ENCODE measurements at regions not wholly inside any gene's neighbourhood (a gene's known extent, or its start where the extent isn't known, plus 50 kb on each side); places are given as distances from the start of the nearest gene placed in this dataset.

- DNase-seq (ENCODE audit: extremely low spot score) = no peak
- Histone ChIP-seq H3K4me1 (no peaks in the 10 kb centered on the region), H3K9me3 (no peaks in the 10 kb centered on the region), H3K27ac (replicated peaks in 1 of 4) (no peak overlapping the region), H3K36me3 (no peaks in the 10 kb centered on the region), H3K4me3 (no peak overlapping the region), H3K27me3 (peaks cover 0 to 19% (median 0%) of the 10 kb centered on the region in 4 donors)
- TF ChIP-seq POLR2A (IDR thresholded peaks at IDR 0.05; ENCODE audit: low read depth) (no peak), EP300 (IDR thresholded peaks at IDR 0.05) (no peak), POLR2AphosphoS5 (IDR thresholded peaks at IDR 0.05) (no peak)
- TF ChIP-seq, protein P1, sequence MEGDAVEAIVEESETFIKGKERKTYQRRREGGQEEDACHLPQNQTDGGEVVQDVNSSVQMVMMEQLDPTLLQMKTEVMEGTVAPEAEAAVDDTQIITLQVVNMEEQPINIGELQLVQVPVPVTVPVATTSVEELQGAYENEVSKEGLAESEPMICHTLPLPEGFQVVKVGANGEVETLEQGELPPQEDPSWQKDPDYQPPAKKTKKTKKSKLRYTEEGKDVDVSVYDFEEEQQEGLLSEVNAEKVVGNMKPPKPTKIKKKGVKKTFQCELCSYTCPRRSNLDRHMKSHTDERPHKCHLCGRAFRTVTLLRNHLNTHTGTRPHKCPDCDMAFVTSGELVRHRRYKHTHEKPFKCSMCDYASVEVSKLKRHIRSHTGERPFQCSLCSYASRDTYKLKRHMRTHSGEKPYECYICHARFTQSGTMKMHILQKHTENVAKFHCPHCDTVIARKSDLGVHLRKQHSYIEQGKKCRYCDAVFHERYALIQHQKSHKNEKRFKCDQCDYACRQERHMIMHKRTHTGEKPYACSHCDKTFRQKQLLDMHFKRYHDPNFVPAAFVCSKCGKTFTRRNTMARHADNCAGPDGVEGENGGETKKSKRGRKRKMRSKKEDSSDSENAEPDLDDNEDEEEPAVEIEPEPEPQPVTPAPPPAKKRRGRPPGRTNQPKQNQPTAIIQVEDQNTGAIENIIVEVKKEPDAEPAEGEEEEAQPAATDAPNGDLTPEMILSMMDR (IDR thresholded peaks at IDR 0.05) = no peak
- 62% methylated on average over 10 of the region's 11 CpGs for WGBS
- intact Hi-C loops (cut with DNase I) = no loop called here
Measured at GRCh38 chr1:147837129-147837963, 65.2 kb upstream of the GJA8 start.

- no peak for DNase-seq (ENCODE audit: extremely low spot score)
- no peaks in the 10 kb centered on the region for H3K36me3 ChIP-seq
- H3K4me3 ChIP-seq = no peak overlapping the region
- TF ChIP-seq POLR2A (IDR thresholded peaks at IDR 0.05; ENCODE audit: low read depth) (no peak), EP300 (IDR thresholded peaks at IDR 0.05) (no peak), POLR2AphosphoS5 (IDR thresholded peaks at IDR 0.05) (no peak)
- TF ChIP-seq, protein P1 (IDR thresholded peaks at IDR 0.05) = no peak
- intact Hi-C loops (cut with DNase I) = no loop called here
- no peak overlapping the region for H3K27ac ChIP-seq (replicated peaks in 1 of 4)
- H3K27me3 ChIP-seq = peaks cover 0 to 18% (median 0%) of the 10 kb centered on the region in 4 donors
- no peaks in the 10 kb centered on the region for H3K4me1 ChIP-seq
- H3K9me3 ChIP-seq = no peaks in the 10 kb centered on the region
- WGBS = 77% methylated on average over 2 of the region's 2 CpGs
Measured at GRCh38 chr1:147837964-147838292, 64.7 kb upstream of the GJA8 start.

DNA sequence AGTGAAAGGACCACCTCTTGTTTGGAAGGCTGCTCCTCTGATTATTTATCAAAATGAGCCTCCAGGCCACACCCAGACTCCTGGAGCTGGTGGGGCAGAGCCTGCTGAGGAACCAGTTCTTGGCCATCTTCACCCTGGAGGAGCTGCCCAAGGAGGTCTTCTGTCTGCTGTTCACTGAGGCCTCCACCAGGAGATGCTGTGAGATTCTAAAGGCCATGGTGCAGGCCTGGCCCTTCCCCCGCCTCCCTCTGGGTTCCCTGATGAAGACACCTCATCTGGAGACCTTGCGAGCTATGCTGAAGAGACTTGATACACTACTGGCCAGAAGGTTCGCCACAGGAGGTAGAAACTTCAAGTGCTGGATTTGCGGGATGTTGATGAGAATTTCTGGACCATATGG is 61.7 kb upstream of the GJA8 start:
- no peaks in the 10 kb centered on the region for H3K4me1 ChIP-seq
- intact Hi-C loops (cut with DNase I) = no loop called here
- DNase-seq (ENCODE audit: extremely low spot score) = no peak
- no CpG with 5 or more reads among the region's 4 CpGs for WGBS
- no peak for TF ChIP-seq POLR2A (IDR thresholded peaks at IDR 0.05; ENCODE audit: low read depth)
- TF ChIP-seq POLR2AphosphoS5 (IDR thresholded peaks at IDR 0.05) = no peak
- TF ChIP-seq EP300 (IDR thresholded peaks at IDR 0.05) = no peak
- TF ChIP-seq, protein P1 (IDR thresholded peaks at IDR 0.05) = no peak
- no peaks in the 10 kb centered on the region for H3K36me3 ChIP-seq
- peaks cover 0 to 3% (median 0%) of the 10 kb centered on the region in 4 donors for H3K27me3 ChIP-seq
- H3K27ac ChIP-seq (replicated peaks in 1 of 4) = no peak overlapping the region
- H3K9me3 ChIP-seq = no peaks in the 10 kb centered on the region
- H3K4me3 ChIP-seq = no peak overlapping the region

- intact Hi-C loops (cut with DNase I) = no loop called here
- Histone ChIP-seq H3K36me3 (no peaks in the 10 kb centered on the region), H3K4me1 (no peaks in the 10 kb centered on the region), H3K27me3 (no peaks in the 10 kb centered on the region), H3K27ac (replicated peaks in 1 of 4) (no peak overlapping the region), H3K4me3 (no peak overlapping the region), H3K9me3 (no peaks in the 10 kb centered on the region)
- WGBS = 93% methylated on average over 8 of the region's 8 CpGs
- no peak for DNase-seq (ENCODE audit: extremely low spot score)
- no peak for TF ChIP-seq EP300 (IDR thresholded peaks at IDR 0.05)
- no peak for TF ChIP-seq POLR2A (IDR thresholded peaks at IDR 0.05; ENCODE audit: low read depth)
- TF ChIP-seq POLR2AphosphoS5 (IDR thresholded peaks at IDR 0.05) = no peak
- TF ChIP-seq, protein P1 (IDR thresholded peaks at IDR 0.05) = no peak
Measured at GRCh38 chr1:147842578-147842977, 60.0 kb upstream of the GJA8 start.

- H3K36me3 ChIP-seq = no peaks in the 10 kb centered on the region
- no peaks in the 10 kb centered on the region for H3K4me1 ChIP-seq
- H3K27ac ChIP-seq (replicated peaks in 1 of 4) = no peak overlapping the region
- TF ChIP-seq POLR2AphosphoS5 (IDR thresholded peaks at IDR 0.05) (no peak), POLR2A (IDR thresholded peaks at IDR 0.05; ENCODE audit: low read depth) (no peak), EP300 (IDR thresholded peaks at IDR 0.05) (no peak)
- TF ChIP-seq, protein P1 (IDR thresholded peaks at IDR 0.05) = no peak
- intact Hi-C loops (cut with DNase I) = no loop called here
- DNase-seq (ENCODE audit: extremely low spot score) = no peak
- WGBS = 92% methylated on average over 3 of the region's 3 CpGs
- H3K4me3 ChIP-seq = no peak overlapping the region
- no peaks in the 10 kb centered on the region for H3K9me3 ChIP-seq
- H3K27me3 ChIP-seq = no peaks in the 10 kb centered on the region
Measured at GRCh38 chr1:147843486-147843885, 59.1 kb upstream of the GJA8 start.

Measured in esophagus muscularis mucosa (tissue), 4 donors.